DOHH2 (cell line): ENCODE measurements at regions not wholly inside any gene's neighbourhood (a gene's known extent, or its start where the extent isn't known, plus 50 kb on each side); places are given as distances from the start of the nearest gene placed in this dataset.

Experiments
- CTCF ChIP-seq: fragments of 200-600 bp; sonication (generic); IDR thresholded peaks from one replicate; pipeline ENCODE4 v1.5.1; 2014; ENCODE audit warnings: antibody characterized with exemption, mild to moderate bottlenecking, low read depth, low read length; ENCODE audit not compliant: poor library complexity, severe bottlenecking
- EZH2phosphoT487 ChIP-seq: fragments of 200-600 bp; sonication (generic); IDR thresholded peaks from 2 replicates; pipeline ENCODE4 v1.6.1; 2017; ENCODE audit warnings: borderline replicate concordance, mild to moderate bottlenecking, antibody characterized with exemption, low read length, moderate library complexity, mixed read lengths

GRCh38 chr14:84273181-84273580, 1256.8 kb upstream of the FLRT2 start:
- TF ChIP-seq CTCF (no peak), EZH2phosphoT487 (no peak)
